Ovary (tissue), 3 donors: ENCODE measurements at regions not wholly inside any gene's neighbourhood (a gene's known extent, or its start where the extent isn't known, plus 50 kb on each side); places are given as distances from the start of the nearest gene placed in this dataset.

Experiments used
- CTCF ChIP-seq, 3 donors: fragments of 450-650 bp in 2 of 3; fragments of 200-600 bp in 1 of 3; IDR thresholded peaks; one replicate each; pipeline versions ENCODE4 v1.5.1 to v1.8.0; 2016 to 2022; ENCODE audit warnings: antibody characterized with exemption in 3 of 3, mild to moderate bottlenecking in 1 of 3
- POLR2A ChIP-seq: fragments of 450-650 bp; IDR thresholded peaks from one replicate; pipeline ENCODE4 v1.6.1; 2017; ENCODE audit warnings: antibody characterized with exemption, mild to moderate bottlenecking, moderate library complexity
- donor health status: DM: no; HTN: no; CAD: no.

DNA sequence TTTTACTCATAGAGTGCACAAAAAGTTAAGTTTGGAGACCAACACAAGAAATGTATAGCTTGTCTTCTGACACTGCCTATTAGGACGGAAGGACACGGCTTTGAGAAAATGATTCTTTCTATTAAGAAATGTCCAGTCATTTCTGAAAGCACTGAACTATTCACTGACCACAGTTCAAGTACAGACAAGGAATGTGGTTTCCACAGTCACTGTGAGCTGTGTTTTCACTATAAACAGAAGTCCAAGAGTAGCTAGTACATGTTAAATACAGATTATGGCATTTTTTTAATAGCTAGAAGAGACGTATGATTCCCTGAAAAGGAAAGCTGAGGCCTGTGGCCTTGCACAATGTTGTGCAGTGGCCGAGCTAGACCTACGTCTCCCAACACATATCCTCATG is 115.1 kb upstream of the GPM6A start:
- TF ChIP-seq POLR2A (no peak), CTCF (IDR thresholded peaks at IDR 0.05) (no peak)
